HCT116 (cell line): ENCODE measurements at regions not wholly inside any gene's neighbourhood (a gene's known extent, or its start where the extent isn't known, plus 50 kb on each side); places are given as distances from the start of the nearest gene placed in this dataset.

Experiments
- ATAC-seq: fragments of 200-7000 bp; cut with Tn5 transposase; 2 replicates; pipeline ENCODE4 v1.9.1; 2020; ENCODE audit warnings: mild to moderate bottlenecking, moderate library complexity
- BruUV-seq: library from RNA; stranded (reverse); fragments of 400-500 nt; replicated peaks from 2 replicates; lab custom pipeline; 2021; lab: Mats Ljungman, UMichigan
- CTCF ChIA-PET: fragments of 300-600 bp; sonication (Branson Sonifier 250); formaldehyde crosslinking; loops from one replicate; lab custom pipeline; 2021; ENCODE audit warnings: antibody characterized with exemption; lab: Charles Lee
- POLR2A ChIA-PET: fragments of 300-600, 350-600 bp; sonication (Branson Sonifier 250); formaldehyde crosslinking; loops from one replicate; lab custom pipeline; 2021; ENCODE audit warnings: antibody characterized with exemption; lab: Charles Lee
- RAD21 ChIA-PET, 2 experiments: fragments of 300-600 bp; sonication (Branson Sonifier 250); formaldehyde crosslinking; loops; one replicate each; lab custom pipeline; 2023; ENCODE audit warnings: low total read pairs in 2 of 2; ENCODE audit not compliant: uncharacterized antibody in 2 of 2, unreplicated experiment in 2 of 2, low non-redundant PET in 1 of 2; lab: Charles Lee
- DNase-seq: peaks from one replicate; pipeline ENCODE4 v3.0.0-alpha.2; 2010; ENCODE audit warnings: low read depth, low spot score
- H2AFZ ChIP-seq: fragments of 200-600 bp; shearing (Covaris generic), sonication (generic); 2 replicates; pipeline ENCODE4 v1.6.1; 2017; ENCODE audit warnings: low read depth, mixed run types, mixed read lengths, antibody characterized with exemption, low read length; ENCODE audit not compliant: poor library complexity, severe bottlenecking
- H3K27ac ChIP-seq: 2 replicates; pipeline ENCODE4 v1.5.1; 2012; ENCODE audit warnings: low read depth, low read length
- H3K27me3 ChIP-seq: fragments of 200-600 bp; sonication (generic); 2 replicates; pipeline ENCODE4 v1.6.1; 2016; ENCODE audit warnings: mixed run types, low read length, mixed read lengths; ENCODE audit not compliant: insufficient read depth
- H3K36me3 ChIP-seq, 2 experiments: fragments of 200-500 bp in 1 of 2; fragments of 200-600 bp in 1 of 2; sonication (Bioruptor generic) in 1 of 2; sonication (generic) in 1 of 2; 2 replicates each; pipeline versions ENCODE4 v1.5.1 to v1.6.1; 2014 to 2016; ENCODE audit warnings: low read length in 2 of 2, inconsistent platforms in 1 of 2, mixed read lengths in 1 of 2, mixed run types in 1 of 2; ENCODE audit not compliant: insufficient read depth in 2 of 2, control insufficient read depth in 1 of 2
- H3K4me1 ChIP-seq, 2 experiments: fragments of 200-600 bp in 1 of 2; sonication (generic) in 1 of 2; 2 replicates each; pipeline versions ENCODE4 v1.5.1 to v1.6.1; 2012 to 2017; ENCODE audit warnings: low read length in 2 of 2, inconsistent platforms in 1 of 2, mild to moderate bottlenecking in 1 of 2, mixed read lengths in 1 of 2, mixed run types in 1 of 2, moderate library complexity in 1 of 2; ENCODE audit not compliant: insufficient read depth in 2 of 2, control insufficient read depth in 1 of 2
- H3K4me2 ChIP-seq: fragments of 200-600 bp; sonication (generic); 2 replicates; pipeline ENCODE4 v1.6.1; 2017; ENCODE audit warnings: mixed run types, low read length, mixed read lengths
- H3K4me3 ChIP-seq, 2 experiments: fragments of 200-600 bp in 1 of 2; sonication (generic) in 1 of 2; replicated peaks in 1 of 2; 2 replicates each; pipeline ENCODE4 v1.5.1; 2011 to 2016; ENCODE audit warnings: low read length in 2 of 2, control low read depth in 1 of 2, low read depth in 1 of 2, mild to moderate bottlenecking in 1 of 2, mixed read lengths in 1 of 2, mixed run types in 1 of 2
- H3K79me2 ChIP-seq: fragments of 200-600 bp; sonication (generic); 2 replicates; pipeline ENCODE4 v1.6.1; 2017; ENCODE audit warnings: mild to moderate bottlenecking, mixed run types, low read length, moderate library complexity, mixed read lengths; ENCODE audit not compliant: insufficient read depth
- H3K9ac ChIP-seq: fragments of 200-600 bp; sonication (generic); 2 replicates; pipeline ENCODE4 v1.6.1; 2016; ENCODE audit warnings: low read length, mixed read lengths
- H3K9me2 ChIP-seq: fragments of 200-600 bp; sonication (generic), shearing (Covaris generic); 2 replicates; pipeline ENCODE4 v1.6.1; 2017; ENCODE audit warnings: mixed run types, mild to moderate bottlenecking, moderate library complexity; ENCODE audit not compliant: insufficient read depth
- H3K9me3 ChIP-seq, 2 experiments: fragments of 200-500 bp in 1 of 2; fragments of 200-600 bp in 1 of 2; sonication (Bioruptor generic) in 1 of 2; sonication (generic) in 1 of 2; 2 replicates each; pipeline ENCODE4 v1.6.1; 2014 to 2017; ENCODE audit warnings: low read length in 2 of 2, mixed read lengths in 2 of 2, inconsistent platforms in 1 of 2, low read depth in 1 of 2, mild to moderate bottlenecking in 1 of 2, mixed run types in 1 of 2, moderate library complexity in 1 of 2; ENCODE audit not compliant: control insufficient read depth in 1 of 2, insufficient read depth in 1 of 2
- H4K20me1 ChIP-seq: fragments of 200-600 bp; sonication (generic), shearing (Covaris generic); 2 replicates; pipeline ENCODE4 v1.6.1; 2017; ENCODE audit warnings: mixed run types, mild to moderate bottlenecking, moderate library complexity; ENCODE audit not compliant: insufficient read depth
- EGR1 ChIP-seq: IDR thresholded peaks from 2 replicates; pipeline ENCODE4 v1.6.1; 2012; ENCODE audit warnings: low read depth
- ELF1 ChIP-seq: IDR thresholded peaks from 2 replicates; pipeline ENCODE4 v1.6.1; 2012; ENCODE audit warnings: low read depth, borderline replicate concordance
- EZH2 ChIP-seq: fragments of 200-600 bp; sonication (generic); IDR thresholded peaks from 2 replicates; pipeline ENCODE4 v1.6.1; 2017; ENCODE audit warnings: antibody characterized with exemption, mixed run types
- POLR2A ChIP-seq: IDR thresholded peaks from 2 replicates; pipeline ENCODE4 v1.7.0; 2011; ENCODE audit warnings: borderline replicate concordance; ENCODE audit not compliant: insufficient read depth, insufficient read length; ENCODE audit errors: extremely low read depth
- POLR2AphosphoS5 ChIP-seq: IDR thresholded peaks from 2 replicates; pipeline ENCODE4 v1.6.1; 2011; ENCODE audit warnings: mild to moderate bottlenecking, low read depth, low read length, moderate library complexity
- RAD21 ChIP-seq: IDR thresholded peaks from 2 replicates; pipeline ENCODE4 v1.6.1; 2012; ENCODE audit warnings: low read depth, mild to moderate bottlenecking
- SIN3A ChIP-seq: IDR thresholded peaks from 2 replicates; pipeline ENCODE4 v1.6.1; 2012; ENCODE audit warnings: low read depth
- SP1 ChIP-seq: IDR thresholded peaks from 2 replicates; pipeline ENCODE4 v1.6.1; 2012; ENCODE audit warnings: low read depth
- TCF7L2 ChIP-seq: IDR thresholded peaks from 2 replicates; pipeline ENCODE4 v1.7.0; 2011; ENCODE audit warnings: borderline replicate concordance, inconsistent platforms; ENCODE audit not compliant: insufficient read depth, insufficient read length; ENCODE audit errors: extremely low read depth
- YY1 ChIP-seq: IDR thresholded peaks from 2 replicates; pipeline ENCODE4 v1.6.1; 2011; ENCODE audit warnings: low read length, low read depth, moderate library complexity, mild to moderate bottlenecking; ENCODE audit not compliant: insufficient replicate concordance; ENCODE audit errors: extremely low read depth
- ZFX ChIP-seq: fragments of 450-650 bp; IDR thresholded peaks from 2 replicates; pipeline ENCODE4 v1.6.1; 2017
- ZNF274 ChIP-seq: fragments of 200-500 bp; sonication (Bioruptor generic); IDR thresholded peaks from 2 replicates; pipeline ENCODE4 v1.6.1; 2014; ENCODE audit warnings: mild to moderate bottlenecking, low read depth, low read length, inconsistent platforms
- intact Hi-C: fragments of 100-400 bp; cut with micrococcal nuclease; formaldehyde crosslinking; loops from 2 replicates; pipeline ENCODE4 v1.10.0; 2022
- TF ChIP-seq, protein P1 (sequence below): IDR thresholded peaks from 2 replicates; pipeline ENCODE4 v1.6.1; 2012
- TF ChIP-seq, protein P2 (sequence below): IDR thresholded peaks from 2 replicates; pipeline ENCODE4 v1.6.1; 2012; ENCODE audit warnings: low read depth
- TF ChIP-seq, protein P3 (sequence below): IDR thresholded peaks from 2 replicates; pipeline ENCODE4 v1.6.1; 2012

DNA sequence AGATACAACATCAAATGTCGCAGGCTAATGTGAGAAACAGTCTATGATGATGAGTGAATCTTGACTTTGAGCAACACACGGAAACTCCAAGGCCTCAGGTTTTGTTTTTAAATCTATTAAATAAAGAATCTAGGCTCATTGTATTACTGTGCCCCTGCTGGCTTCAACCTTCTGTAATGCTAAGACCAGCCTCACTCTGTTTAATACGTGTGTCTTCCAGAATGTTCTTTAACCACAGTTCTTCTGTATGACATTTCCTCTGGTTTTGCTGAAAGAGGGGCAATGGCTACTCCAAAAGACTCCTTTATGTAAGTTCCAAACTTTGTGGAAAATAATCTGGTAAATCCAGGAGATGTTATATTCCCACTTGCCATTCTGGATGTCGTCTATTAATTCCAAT lies 101.1 kb upstream of the TIAM1 start:
- no peaks in the 10 kb centered on the region for H3K27me3 ChIP-seq
- H3K79me2 ChIP-seq: no peaks in the 10 kb centered on the region
- TF ChIP-seq RAD21 (no peak), POLR2AphosphoS5 (no peak), ELF1 (no peak), ZNF274 (no peak), EZH2 (no peak), TCF7L2 (no peak), EGR1 (no peak), ZFX (no peak), POLR2A (no peak), SP1 (no peak), SIN3A (no peak), YY1 (no peak)
- TF ChIP-seq, protein P1, sequence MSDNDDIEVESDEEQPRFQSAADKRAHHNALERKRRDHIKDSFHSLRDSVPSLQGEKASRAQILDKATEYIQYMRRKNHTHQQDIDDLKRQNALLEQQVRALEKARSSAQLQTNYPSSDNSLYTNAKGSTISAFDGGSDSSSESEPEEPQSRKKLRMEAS: no peak
- TF ChIP-seq, protein P2, sequence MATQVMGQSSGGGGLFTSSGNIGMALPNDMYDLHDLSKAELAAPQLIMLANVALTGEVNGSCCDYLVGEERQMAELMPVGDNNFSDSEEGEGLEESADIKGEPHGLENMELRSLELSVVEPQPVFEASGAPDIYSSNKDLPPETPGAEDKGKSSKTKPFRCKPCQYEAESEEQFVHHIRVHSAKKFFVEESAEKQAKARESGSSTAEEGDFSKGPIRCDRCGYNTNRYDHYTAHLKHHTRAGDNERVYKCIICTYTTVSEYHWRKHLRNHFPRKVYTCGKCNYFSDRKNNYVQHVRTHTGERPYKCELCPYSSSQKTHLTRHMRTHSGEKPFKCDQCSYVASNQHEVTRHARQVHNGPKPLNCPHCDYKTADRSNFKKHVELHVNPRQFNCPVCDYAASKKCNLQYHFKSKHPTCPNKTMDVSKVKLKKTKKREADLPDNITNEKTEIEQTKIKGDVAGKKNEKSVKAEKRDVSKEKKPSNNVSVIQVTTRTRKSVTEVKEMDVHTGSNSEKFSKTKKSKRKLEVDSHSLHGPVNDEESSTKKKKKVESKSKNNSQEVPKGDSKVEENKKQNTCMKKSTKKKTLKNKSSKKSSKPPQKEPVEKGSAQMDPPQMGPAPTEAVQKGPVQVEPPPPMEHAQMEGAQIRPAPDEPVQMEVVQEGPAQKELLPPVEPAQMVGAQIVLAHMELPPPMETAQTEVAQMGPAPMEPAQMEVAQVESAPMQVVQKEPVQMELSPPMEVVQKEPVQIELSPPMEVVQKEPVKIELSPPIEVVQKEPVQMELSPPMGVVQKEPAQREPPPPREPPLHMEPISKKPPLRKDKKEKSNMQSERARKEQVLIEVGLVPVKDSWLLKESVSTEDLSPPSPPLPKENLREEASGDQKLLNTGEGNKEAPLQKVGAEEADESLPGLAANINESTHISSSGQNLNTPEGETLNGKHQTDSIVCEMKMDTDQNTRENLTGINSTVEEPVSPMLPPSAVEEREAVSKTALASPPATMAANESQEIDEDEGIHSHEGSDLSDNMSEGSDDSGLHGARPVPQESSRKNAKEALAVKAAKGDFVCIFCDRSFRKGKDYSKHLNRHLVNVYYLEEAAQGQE: no peak
- TF ChIP-seq, protein P3, sequence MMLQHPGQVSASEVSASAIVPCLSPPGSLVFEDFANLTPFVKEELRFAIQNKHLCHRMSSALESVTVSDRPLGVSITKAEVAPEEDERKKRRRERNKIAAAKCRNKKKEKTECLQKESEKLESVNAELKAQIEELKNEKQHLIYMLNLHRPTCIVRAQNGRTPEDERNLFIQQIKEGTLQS: no peak
- ATAC-seq (no peak), DNase-seq (no peak)
- H3K9ac ChIP-seq: no peak overlapping the region
- no peak overlapping the region for H3K4me2 ChIP-seq
- H4K20me1 ChIP-seq: no peaks in the 10 kb centered on the region
- ChIA-PET CTCF (no interaction called here), RAD21 (no interaction called here), POLR2A (no interaction called here)
- no peaks in the 10 kb centered on the region for H3K4me1 ChIP-seq
- no peak overlapping the region for H2AFZ ChIP-seq
- no peak overlapping the region for H3K27ac ChIP-seq
- no peaks in the 10 kb centered on the region for H3K9me2 ChIP-seq
- no peaks in the 10 kb centered on the region for H3K36me3 ChIP-seq
- no TSS peak for BruUV-seq
- peaks cover 0 to 9% of the 10 kb centered on the region in 2 experiments; a peak in 1 of 4 replicates for H3K9me3 ChIP-seq
- H3K4me3 ChIP-seq: no peak overlapping the region
- intact Hi-C loops: no loop called here
